GM12873 (cell line): ENCODE measurements at regions not wholly inside any gene's neighbourhood (a gene's known extent, or its start where the extent isn't known, plus 50 kb on each side); places are given as distances from the start of the nearest gene placed in this dataset.

Experiments
- TF ChIP-seq, protein P1 (sequence below): IDR thresholded peaks from 2 replicates; pipeline ENCODE4 v1.5.1; 2012; ENCODE audit warnings: low read depth, mild to moderate bottlenecking, moderate library complexity, low read length, control low read depth; ENCODE audit not compliant: insufficient read depth; ENCODE audit errors: missing control alignments

DNA sequence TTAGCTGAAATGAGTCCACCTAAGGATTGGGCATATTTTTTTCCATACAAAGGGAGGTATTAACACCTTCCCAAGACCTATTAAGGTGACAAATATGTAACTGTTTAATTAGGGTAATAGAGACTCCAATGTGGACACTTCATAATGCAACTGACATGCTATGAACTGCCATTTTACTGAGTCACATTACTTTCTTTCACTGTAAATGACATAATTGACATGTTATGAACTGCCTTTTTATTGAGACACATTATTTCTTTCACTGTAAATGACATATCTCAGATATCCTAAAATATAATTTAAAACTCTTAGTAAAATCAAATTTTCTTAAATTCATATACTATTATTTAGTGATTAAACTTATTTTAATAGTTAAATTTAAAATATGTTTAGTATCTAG is 528.8 kb upstream of the PCDH15 start:
- TF ChIP-seq, protein P1, sequence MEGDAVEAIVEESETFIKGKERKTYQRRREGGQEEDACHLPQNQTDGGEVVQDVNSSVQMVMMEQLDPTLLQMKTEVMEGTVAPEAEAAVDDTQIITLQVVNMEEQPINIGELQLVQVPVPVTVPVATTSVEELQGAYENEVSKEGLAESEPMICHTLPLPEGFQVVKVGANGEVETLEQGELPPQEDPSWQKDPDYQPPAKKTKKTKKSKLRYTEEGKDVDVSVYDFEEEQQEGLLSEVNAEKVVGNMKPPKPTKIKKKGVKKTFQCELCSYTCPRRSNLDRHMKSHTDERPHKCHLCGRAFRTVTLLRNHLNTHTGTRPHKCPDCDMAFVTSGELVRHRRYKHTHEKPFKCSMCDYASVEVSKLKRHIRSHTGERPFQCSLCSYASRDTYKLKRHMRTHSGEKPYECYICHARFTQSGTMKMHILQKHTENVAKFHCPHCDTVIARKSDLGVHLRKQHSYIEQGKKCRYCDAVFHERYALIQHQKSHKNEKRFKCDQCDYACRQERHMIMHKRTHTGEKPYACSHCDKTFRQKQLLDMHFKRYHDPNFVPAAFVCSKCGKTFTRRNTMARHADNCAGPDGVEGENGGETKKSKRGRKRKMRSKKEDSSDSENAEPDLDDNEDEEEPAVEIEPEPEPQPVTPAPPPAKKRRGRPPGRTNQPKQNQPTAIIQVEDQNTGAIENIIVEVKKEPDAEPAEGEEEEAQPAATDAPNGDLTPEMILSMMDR, result no peak

DNA sequence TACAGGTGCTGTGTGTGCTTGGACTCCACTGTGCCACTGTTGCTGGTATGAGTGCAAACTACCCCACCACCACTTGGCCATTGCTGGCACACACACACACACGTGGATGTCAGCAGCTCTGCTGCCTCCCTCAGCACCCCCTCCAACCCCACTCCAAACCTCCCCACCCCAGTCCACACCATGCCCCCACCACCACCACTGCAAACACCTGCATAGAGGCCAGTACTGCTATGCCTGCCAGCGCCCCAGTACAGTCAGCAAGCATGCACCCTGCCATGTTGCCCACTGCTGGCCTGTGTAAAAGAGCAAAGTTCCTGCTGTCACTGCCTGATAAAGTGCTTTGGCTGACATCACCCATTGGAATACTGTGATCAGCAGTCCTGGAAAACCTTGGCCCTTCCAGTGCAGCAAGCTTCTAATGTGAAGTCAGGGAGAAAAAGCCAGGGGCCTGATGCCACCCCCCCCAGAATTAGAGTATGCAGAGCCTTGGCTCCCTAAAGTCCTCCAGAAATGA is 519.2 kb upstream of the PCDH15 start:
- TF ChIP-seq, protein P1, result no peak

DNA sequence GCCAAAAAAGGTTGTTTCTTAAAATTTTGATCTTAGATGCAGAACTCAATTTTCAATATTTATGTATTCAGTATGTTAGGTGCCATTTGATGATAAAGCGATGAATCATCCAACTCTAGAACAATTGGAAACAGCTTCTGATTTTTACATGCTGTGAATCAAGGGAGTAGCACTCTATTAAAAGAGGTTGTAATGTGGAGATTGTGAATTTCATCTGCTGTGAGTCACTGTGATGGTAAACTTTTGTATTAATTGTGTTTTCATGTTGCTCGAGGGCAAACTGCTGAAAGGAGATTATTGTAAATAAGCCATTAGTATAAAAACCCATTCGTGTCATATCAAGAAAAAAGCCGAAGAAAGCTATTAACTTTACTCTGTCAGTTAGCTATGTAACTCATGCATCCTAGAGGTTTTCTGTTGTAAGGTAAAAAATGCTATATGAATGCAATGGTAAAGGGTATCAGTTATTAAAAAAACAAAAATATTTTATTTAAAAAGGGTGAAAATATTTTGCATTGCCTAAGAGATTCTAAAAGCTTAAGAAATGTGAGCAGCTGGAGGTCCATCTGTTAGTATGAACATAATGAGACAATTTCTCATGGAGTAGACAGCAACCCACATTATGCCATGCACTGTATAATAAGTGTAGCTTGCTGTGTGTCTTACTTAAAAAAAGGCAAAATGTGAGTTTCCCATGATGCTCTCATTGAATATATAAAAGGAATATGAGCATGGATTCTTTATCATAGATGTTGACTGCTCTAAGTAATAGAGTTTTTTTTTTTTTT is 511.0 kb upstream of the PCDH15 start:
- TF ChIP-seq, protein P1, result no peak

DNA sequence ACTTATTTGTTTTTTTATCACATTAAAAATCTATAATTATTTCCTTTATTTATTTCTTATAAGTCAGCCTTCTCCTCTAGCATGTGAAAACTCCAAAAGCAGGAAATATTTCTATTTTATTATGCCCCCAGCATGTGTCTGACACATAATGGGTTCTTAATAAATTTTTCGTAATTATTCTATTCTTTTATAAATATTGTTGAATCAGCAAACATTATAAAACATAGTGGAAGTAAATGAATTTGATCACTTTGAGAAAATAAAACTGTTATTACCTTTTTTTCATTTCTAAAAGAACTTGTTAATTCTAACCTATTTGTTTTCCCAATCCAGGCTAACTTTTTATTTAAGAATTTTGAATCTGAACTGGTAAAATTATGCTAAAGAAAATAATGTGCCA is 509.1 kb upstream of the PCDH15 start:
- TF ChIP-seq, protein P1, result no peak

DNA sequence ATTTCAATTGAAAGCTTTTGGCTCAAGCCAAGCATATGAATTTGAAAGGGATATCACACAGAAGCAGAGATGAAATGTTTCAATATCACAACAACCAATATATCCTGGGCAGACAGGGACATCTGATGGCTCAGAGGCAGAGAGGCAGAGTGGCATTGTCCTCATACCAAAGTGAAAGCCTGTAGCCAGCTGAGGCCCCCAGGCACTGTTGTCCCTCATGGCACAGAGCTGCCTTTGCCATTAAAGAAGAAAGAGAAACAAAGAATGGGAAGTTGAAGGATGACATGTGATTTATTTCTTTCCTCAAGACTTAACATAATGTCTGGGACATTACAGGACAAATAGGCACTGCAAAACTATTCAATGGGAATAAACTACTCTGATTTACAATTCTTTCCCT is 504.3 kb upstream of the PCDH15 start:
- TF ChIP-seq, protein P1, result no peak

DNA sequence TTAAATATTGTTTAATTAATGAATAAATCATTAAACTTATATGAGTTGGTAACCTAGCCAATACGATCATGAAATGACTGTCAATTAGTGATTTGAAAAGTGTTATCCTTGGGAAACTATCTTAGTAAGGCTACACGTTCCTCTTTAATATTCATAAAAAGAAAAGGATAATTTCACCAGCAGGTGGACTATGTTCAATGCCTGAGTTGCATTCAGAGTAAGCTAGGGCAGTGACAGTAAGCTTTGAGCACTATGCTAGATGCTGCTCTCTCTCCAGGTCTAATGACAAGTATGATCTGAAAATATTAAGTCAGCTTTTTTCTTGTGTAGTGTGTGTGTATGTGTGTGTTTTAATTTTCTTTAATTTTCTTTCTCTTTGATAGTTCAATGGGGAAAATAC is 486.3 kb upstream of the PCDH15 start:
- TF ChIP-seq, protein P1, result no peak

DNA sequence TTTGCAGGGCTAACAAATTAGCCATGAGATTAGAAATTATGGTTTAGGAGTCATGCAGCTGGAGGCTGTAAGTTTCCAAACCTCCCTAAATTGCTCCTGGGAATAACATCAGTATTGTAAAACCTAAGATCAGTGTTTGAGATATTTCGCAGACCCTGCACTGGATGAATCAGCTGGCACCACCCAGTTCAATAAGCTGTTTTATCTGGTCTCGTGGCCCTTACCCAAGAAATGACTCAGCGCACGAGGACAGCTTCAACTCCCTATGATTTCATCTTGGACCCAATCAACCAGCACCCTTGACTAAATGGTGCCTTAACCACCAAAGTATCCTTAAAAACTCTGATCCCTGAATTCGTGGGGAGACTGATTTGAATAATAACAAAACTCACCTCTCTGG is 482.0 kb upstream of the PCDH15 start:
- TF ChIP-seq, protein P1, result no peak
